Natural killer cell treated with Interleukin-12 subunit alpha and Interleukin-12 subunit beta and Interleukin-15 and Interleukin-18, amount 100 ng/mL, for 72 hours (primary cell): ENCODE measurements at regions not wholly inside any gene's neighbourhood (a gene's known extent, or its start where the extent isn't known, plus 50 kb on each side); places are given as distances from the start of the nearest gene placed in this dataset.

ENCODE experiments used
- ATAC-seq, 2 donors: fragments of 150-1000 bp; cut with Tn5 transposase in 1 of 2; sonication (Bioruptor Pico), chemical (Tn5 transposase) in 1 of 2; 2 replicates each; pipeline ENCODE4 v1.10.0; 2021
- DNase-seq: peaks from one replicate; pipeline ENCODE4 v3.0.0; 2022; ENCODE audit warnings: low spot score
- H3K27ac Mint-ChIP-seq, 2 donors: 1 replicate in 1 of 2; 2 replicates in 1 of 2; pipeline ENCODE4 v1.8.0; 2022; ENCODE audit warnings: mixed read lengths in 2 of 2, mild to moderate bottlenecking in 1 of 2, moderate library complexity in 1 of 2
- H3K27me3 Mint-ChIP-seq, 2 donors: 1 replicate in 1 of 2; 2 replicates in 1 of 2; pipeline ENCODE4 v1.8.0; 2022; ENCODE audit warnings: mixed read lengths in 2 of 2
- H3K36me3 Mint-ChIP-seq: one replicate; pipeline ENCODE4 v1.8.0; 2022; ENCODE audit warnings: mixed read lengths
- H3K4me1 Mint-ChIP-seq, 2 donors: 1 replicate in 1 of 2; 2 replicates in 1 of 2; pipeline ENCODE4 v1.8.0; 2022; ENCODE audit warnings: low read depth in 2 of 2, mixed read lengths in 2 of 2, mild to moderate bottlenecking in 1 of 2
- H3K4me3 Mint-ChIP-seq: one replicate; pipeline ENCODE4 v1.8.0; 2022; ENCODE audit warnings: mixed read lengths
- H3K9me3 Mint-ChIP-seq: 2 replicates; pipeline ENCODE4 v1.8.0; 2022; ENCODE audit warnings: mixed read lengths

DNA sequence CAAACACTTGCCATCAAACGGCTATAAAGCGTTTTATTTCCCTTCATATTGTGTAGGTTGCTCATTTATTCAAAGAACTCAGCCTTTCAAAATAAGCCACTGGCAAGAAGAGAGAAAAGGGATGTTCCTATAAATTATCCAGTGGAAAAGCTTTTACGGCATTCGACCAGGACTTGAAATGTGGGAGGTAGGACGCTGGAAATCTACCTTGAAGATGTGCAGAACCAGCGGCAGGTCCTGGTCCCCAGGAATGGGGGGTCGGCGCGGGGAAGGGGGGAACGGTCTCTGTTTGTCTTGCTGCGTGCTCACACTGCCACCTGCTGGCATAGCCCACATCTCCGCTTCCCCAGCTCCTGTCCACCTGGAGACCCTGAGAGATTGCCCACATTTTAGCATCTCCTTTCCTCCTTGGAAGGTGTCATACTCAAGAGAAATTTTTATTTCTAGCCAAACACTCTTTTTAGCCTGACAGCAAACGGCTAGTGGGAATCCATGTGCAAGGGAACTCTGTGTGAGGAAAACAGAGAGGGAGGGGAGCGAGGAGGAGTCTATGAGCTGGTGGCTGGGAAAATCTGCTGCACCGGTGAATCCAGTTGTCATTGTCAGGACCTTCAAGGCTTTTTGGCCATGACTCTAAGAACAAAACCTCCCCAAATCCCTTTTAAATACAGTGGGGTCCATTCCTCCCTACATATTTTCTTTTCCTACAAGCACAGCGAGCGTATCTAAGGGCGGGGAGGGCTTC lies 349.0 kb upstream of the PKDCC start:
- ATAC-seq (no peak), DNase-seq (no peak)
- H3K27me3 Mint-ChIP-seq, result peaks cover 10 to 17% of the 10 kb centered on the region in 2 donors
- no peaks in the 10 kb centered on the region for H3K36me3 Mint-ChIP-seq
- H3K4me3 Mint-ChIP-seq, result no peak overlapping the region
- no peak overlapping the region for H3K27ac Mint-ChIP-seq
- peaks cover 5 to 9% of the 10 kb centered on the region in 2 donors for H3K4me1 Mint-ChIP-seq
- no peaks in the 10 kb centered on the region for H3K9me3 Mint-ChIP-seq

GRCh38 chr2:41701231-41701630 lies 346.6 kb upstream of the PKDCC start:
- H3K27ac Mint-ChIP-seq, result no peak overlapping the region
- ATAC-seq (peak in 1 of 2 donors; percentile 46), DNase-seq (no peak)
- H3K36me3 Mint-ChIP-seq, result no peaks in the 10 kb centered on the region
- no peaks in the 10 kb centered on the region for H3K9me3 Mint-ChIP-seq
- H3K4me1 Mint-ChIP-seq, result peaks cover 5 to 9% of the 10 kb centered on the region in 2 donors
- peaks cover 7 to 9% of the 10 kb centered on the region in 2 donors for H3K27me3 Mint-ChIP-seq
- no peak overlapping the region for H3K4me3 Mint-ChIP-seq

DNA sequence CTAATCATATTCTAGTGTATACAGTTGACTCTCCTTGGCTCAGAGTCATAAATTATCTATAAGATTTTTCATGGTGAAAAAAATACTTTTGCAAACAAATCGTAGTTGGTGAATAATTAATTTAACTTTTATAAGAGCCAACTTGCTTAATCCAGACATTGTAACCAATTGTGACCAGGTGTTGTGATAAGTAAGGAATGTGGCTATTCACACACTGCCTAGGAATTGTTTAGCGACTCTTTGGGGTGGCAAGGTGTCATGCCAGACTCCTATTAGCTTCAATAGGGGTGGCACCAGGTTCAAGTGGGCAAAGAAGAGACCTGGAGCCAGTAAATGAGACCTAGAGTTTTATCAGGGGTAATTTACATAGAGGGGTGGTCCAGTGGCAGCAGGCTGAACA lies 344.7 kb upstream of the PKDCC start:
- Mint-ChIP-seq H3K27ac (no peak overlapping the region), H3K27me3 (peaks cover 9 to 13% of the 10 kb centered on the region in 2 donors), H3K9me3 (no peaks in the 10 kb centered on the region)

DNA sequence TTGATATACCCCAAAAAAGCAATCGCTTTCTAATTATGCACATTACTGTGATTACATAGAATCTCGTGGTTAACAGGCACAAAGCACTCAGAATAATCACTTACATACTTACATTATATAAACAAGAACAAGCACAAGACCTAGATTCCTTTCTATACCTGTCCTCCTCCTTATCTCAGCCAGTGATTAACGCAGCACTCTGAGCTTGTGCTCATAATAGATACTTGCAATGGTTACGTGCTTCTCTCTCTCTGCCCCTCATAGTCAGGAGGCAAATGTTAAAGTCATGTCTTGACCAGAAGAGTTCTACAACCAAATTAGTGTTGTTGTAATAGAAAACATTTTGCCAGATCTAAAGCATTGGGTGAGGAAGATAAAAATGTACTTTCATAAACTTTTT lies 342.2 kb upstream of the PKDCC start:
- ATAC-seq (no peak), DNase-seq (no peak)
- no peaks in the 10 kb centered on the region for H3K9me3 Mint-ChIP-seq
- peaks cover 9 to 13% of the 10 kb centered on the region in 2 donors for H3K27me3 Mint-ChIP-seq
- H3K4me3 Mint-ChIP-seq, result no peak overlapping the region
- no peaks in the 10 kb centered on the region for H3K36me3 Mint-ChIP-seq
- peaks cover 4 to 5% of the 10 kb centered on the region in 2 donors for H3K4me1 Mint-ChIP-seq
- H3K27ac Mint-ChIP-seq, result no peak overlapping the region

More for the DNA sequence above, 344.7 kb upstream of the PKDCC start:
- no peak overlapping the region for H3K4me3 Mint-ChIP-seq
- peaks cover 5 to 9% of the 10 kb centered on the region in 2 donors for H3K4me1 Mint-ChIP-seq
- DNase-seq (no peak), ATAC-seq (no peak)
- H3K36me3 Mint-ChIP-seq, result no peaks in the 10 kb centered on the region

- no peak for DNase-seq
- Mint-ChIP-seq H3K4me3 (no peak overlapping the region), H3K27ac (no peak overlapping the region), H3K9me3 (no peaks in the 10 kb centered on the region), H3K27me3 (peaks cover 12 to 13% of the 10 kb centered on the region in 2 donors), H3K4me1 (peaks cover under 1 to 1% of the 10 kb centered on the region in 2 donors), H3K36me3 (no peaks in the 10 kb centered on the region)
- no peak for ATAC-seq
These were observed 341.5 kb upstream of the PKDCC start for GRCh38 chr2:41706286-41706685.

DNA sequence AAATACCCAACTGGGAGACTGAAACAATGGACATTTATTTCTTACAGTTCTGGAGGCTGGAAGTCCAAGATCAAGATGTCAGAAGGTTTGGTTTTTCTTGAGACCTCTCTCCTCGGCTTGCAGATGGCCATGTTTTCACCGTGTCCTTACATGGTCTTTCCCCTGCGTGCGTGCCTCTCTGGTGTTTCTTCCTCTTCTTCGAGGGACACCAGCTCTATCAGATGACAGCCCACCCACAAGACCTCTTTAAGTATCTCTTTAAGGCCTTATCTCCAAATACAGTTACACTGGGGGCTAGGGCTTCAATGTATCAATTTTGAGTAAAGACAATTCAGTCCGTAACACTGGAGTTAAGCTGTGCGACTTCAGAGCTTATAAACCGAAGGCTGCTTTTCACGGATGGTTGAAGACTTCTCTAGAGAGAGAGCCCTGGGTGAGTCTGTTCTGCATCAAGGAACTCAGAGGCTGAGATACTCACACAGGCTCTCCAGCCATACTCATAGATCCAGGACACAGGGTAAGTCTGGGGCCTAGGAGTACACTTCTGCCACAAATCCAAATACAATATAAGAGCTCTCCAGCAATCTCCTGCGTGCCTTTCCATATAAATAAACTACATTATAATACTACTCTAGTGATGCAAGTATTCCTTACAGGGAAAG lies 339.9 kb upstream of the PKDCC start:
- ATAC-seq (no peak), DNase-seq (no peak)
- H3K27me3 Mint-ChIP-seq, result peaks cover 12 to 13% of the 10 kb centered on the region in 2 donors
- no peaks in the 10 kb centered on the region for H3K4me1 Mint-ChIP-seq
- no peaks in the 10 kb centered on the region for H3K36me3 Mint-ChIP-seq
- no peak overlapping the region for H3K4me3 Mint-ChIP-seq
- H3K9me3 Mint-ChIP-seq, result no peaks in the 10 kb centered on the region
- no peak overlapping the region for H3K27ac Mint-ChIP-seq

DNA sequence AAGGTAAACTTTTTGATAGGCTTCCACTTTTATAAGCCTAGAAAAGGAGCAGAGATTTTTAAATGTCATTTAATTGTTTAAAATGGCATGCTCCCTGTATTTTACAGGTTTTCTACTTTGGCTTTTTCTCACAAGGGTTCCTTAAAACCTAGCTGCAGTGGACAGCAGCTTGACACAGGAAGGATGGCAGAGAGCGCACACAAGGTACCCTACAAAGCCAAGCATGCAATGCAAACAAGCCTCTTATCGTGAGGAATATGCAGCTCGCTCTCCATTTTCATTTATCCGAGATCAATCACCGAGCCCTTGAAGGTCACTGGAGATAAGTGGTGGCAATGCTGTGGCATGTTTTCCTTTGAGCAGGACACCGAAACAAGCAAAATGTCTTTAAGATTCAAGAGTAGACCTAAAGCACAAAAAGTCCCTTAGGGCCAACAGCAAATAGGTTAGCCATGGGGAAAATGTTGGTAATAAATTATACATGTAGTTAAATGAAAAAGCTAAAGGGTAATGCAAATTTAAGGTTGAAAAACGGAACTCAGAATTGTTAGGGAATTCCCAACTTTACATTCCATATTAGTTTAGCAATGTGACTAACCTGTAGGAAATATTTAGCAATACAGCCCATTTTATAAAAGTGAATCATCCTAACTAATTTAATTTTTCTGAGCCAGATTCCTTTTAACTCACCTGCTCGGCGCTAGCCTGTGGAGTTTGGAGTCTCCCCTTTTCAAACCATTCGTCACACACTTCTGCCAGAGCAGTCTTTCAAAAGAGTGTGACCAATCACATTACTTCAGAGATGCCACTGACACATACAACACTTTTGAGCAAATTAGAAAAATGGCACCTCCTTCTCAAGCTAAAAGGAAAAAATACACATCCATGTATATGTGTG lies 337.9 kb upstream of the PKDCC start:
- Mint-ChIP-seq H3K9me3 (no peaks in the 10 kb centered on the region), H3K36me3 (no peaks in the 10 kb centered on the region), H3K27ac (no peak overlapping the region), H3K27me3 (peaks cover 12 to 13% of the 10 kb centered on the region in 2 donors), H3K4me1 (no peaks in the 10 kb centered on the region), H3K4me3 (no peak overlapping the region)
- DNase-seq, result no peak
- no peak for ATAC-seq

- no peak for ATAC-seq
- Mint-ChIP-seq H3K4me1 (peaks cover 5% of the 10 kb centered on the region in 2 donors), H3K27ac (no peak overlapping the region), H3K4me3 (no peak overlapping the region), H3K27me3 (peaks cover 12 to 13% of the 10 kb centered on the region in 2 donors), H3K9me3 (no peaks in the 10 kb centered on the region), H3K36me3 (no peaks in the 10 kb centered on the region)
- no peak for DNase-seq
These were observed 336.9 kb upstream of the PKDCC start for GRCh38 chr2:41710944-41711343.

DNA sequence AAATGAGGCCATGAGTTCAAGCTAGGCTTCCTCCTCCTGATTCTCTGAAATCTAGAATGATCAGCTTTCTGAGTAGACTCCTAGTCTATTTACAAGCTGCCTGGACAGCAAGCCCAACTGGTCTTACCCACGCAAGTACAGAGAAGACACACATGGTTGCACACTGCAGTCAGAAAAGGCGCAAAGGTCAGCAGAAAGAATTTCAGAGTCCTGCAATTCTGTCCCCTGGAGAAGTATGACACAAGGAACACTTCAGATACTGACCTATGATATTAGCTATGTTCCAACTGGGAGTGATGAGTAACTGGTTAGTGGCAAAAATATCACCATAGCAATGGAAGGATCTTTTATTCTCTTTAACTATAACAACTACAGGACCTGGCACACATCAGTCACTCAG lies 336.1 kb upstream of the PKDCC start:
- ATAC-seq (no peak), DNase-seq (no peak)
- H3K36me3 Mint-ChIP-seq, result no peaks in the 10 kb centered on the region
- H3K9me3 Mint-ChIP-seq, result no peaks in the 10 kb centered on the region
- H3K4me3 Mint-ChIP-seq, result no peak overlapping the region
- no peak overlapping the region for H3K27ac Mint-ChIP-seq
- peaks cover 6 to 8% of the 10 kb centered on the region in 2 donors for H3K4me1 Mint-ChIP-seq
- H3K27me3 Mint-ChIP-seq, result peaks cover 10 to 12% of the 10 kb centered on the region in 2 donors

DNA sequence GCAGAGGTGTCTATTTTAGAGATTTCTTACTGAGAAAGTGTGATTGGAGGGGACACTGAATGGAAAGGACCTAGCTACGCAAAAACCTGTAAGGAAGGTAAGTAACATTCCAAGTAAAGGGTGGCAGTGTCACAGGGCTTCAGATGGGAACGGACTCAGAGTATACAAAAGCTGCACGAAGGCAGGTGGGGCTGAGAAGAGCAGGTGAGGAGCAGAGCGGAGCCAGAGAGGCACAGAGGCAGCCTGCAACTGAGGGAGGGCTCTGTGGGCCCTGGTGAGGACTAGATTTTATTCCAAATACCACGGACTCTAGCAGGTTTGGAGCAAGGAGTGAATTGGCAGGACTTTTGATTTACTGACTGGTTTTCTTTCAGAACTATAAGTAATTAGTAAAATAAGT lies 331.3 kb upstream of the PKDCC start:
- Mint-ChIP-seq H3K27me3 (no peaks in the 10 kb centered on the region), H3K4me3 (no peak overlapping the region), H3K4me1 (peaks cover 19 to 20% of the 10 kb centered on the region in 2 donors), H3K27ac (peak overlapping the region in 1 of 2 donors; percentile 78), H3K9me3 (no peaks in the 10 kb centered on the region), H3K36me3 (no peaks in the 10 kb centered on the region)
- DNase-seq (no peak), ATAC-seq (no peak)

- no peak for ATAC-seq
These were observed 330.0 kb upstream of the PKDCC start for GRCh38 chr2:41717839-41718238.

GRCh38 chr2:41718705-41719104 lies 329.1 kb upstream of the PKDCC start:
- Mint-ChIP-seq H3K27ac (peak overlapping the region in 1 of 2 donors; percentile 63), H3K36me3 (no peaks in the 10 kb centered on the region), H3K9me3 (no peaks in the 10 kb centered on the region), H3K27me3 (no peaks in the 10 kb centered on the region), H3K4me3 (no peak overlapping the region), H3K4me1 (peaks cover 19 to 20% of the 10 kb centered on the region in 2 donors)
- DNase-seq (no peak), ATAC-seq (no peak)

More at GRCh38 chr2:41717839-41718238, 330.0 kb upstream of the PKDCC start:
- Mint-ChIP-seq H3K9me3 (no peaks in the 10 kb centered on the region), H3K4me3 (no peak overlapping the region), H3K4me1 (peaks cover 19 to 20% of the 10 kb centered on the region in 2 donors), H3K36me3 (no peaks in the 10 kb centered on the region), H3K27me3 (no peaks in the 10 kb centered on the region), H3K27ac (peak overlapping the region in 1 of 2 donors; percentile 29)
- DNase-seq, result no peak

DNA sequence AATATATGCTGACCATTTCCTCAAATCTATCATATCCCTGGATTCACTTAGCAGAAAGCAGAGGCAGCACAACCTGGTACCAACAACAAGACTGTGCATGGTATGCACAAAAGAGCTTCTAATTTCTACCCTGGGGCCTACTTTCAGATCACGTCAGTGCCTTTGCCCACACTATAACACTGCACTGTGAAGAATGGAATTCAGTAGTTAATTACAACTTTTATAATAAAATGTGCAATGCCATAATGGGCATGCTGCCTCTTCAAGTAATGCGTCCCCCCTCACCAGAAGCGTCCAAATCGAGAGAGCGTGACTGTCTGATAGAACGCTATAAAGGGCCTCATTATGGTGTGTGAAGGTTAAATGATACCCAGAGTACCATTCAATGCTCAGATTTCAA lies 328.1 kb upstream of the PKDCC start:
- no peak overlapping the region for H3K4me3 Mint-ChIP-seq
- H3K4me1 Mint-ChIP-seq, result peaks cover 19 to 20% of the 10 kb centered on the region in 2 donors
- no peak for DNase-seq
- H3K27ac Mint-ChIP-seq, result peak overlapping the region; percentile 49 to 63
- no peaks in the 10 kb centered on the region for H3K36me3 Mint-ChIP-seq
- no peaks in the 10 kb centered on the region for H3K9me3 Mint-ChIP-seq
- H3K27me3 Mint-ChIP-seq, result no peaks in the 10 kb centered on the region
- no peak for ATAC-seq
